CD1c-positive myeloid dendritic cell (primary cell): ENCODE measurements at regions not wholly inside any gene's neighbourhood (a gene's known extent, or its start where the extent isn't known, plus 50 kb on each side); places are given as distances from the start of the nearest gene placed in this dataset.

Experiments used
- DNase-seq: peaks from one replicate; pipeline ENCODE4 v3.0.0-alpha.2; 2016; ENCODE audit errors: extremely low spot score

- DNase-seq = no peak
These were observed 279.3 kb upstream of the THBS1 start for GRCh38 chr15:39301589-39301999.

GRCh38 chr15:39302936-39303335 is 277.9 kb upstream of the THBS1 start:
- no peak for DNase-seq

GRCh38 chr15:39304201-39304841 is 276.6 kb upstream of the THBS1 start:
- DNase-seq = no peak

- DNase-seq = no peak
These were observed 275.7 kb upstream of the THBS1 start for GRCh38 chr15:39304931-39305728.

GRCh38 chr15:39310633-39311032 is 270.2 kb upstream of the THBS1 start:
- DNase-seq = no peak

GRCh38 chr15:39312984-39313383 is 267.9 kb upstream of the THBS1 start:
- DNase-seq = peak; percentile 72

GRCh38 chr15:39313467-39313866 is 267.4 kb upstream of the THBS1 start:
- DNase-seq = no peak

- no peak for DNase-seq
These were observed 267.0 kb upstream of the THBS1 start for GRCh38 chr15:39313881-39314280.

- DNase-seq = no peak
These were observed 265.6 kb upstream of the THBS1 start for GRCh38 chr15:39315206-39315850.

- DNase-seq = no peak
These were observed 263.7 kb upstream of the THBS1 start for GRCh38 chr15:39317225-39317624.

GRCh38 chr15:39318231-39318630 is 262.6 kb upstream of the THBS1 start:
- no peak for DNase-seq

- no peak for DNase-seq
These were observed 260.5 kb upstream of the THBS1 start for GRCh38 chr15:39320355-39320754.

GRCh38 chr15:39320886-39321285 is 260.0 kb upstream of the THBS1 start:
- no peak for DNase-seq

GRCh38 chr15:39321977-39322376 is 258.9 kb upstream of the THBS1 start:
- no peak for DNase-seq

- no peak for DNase-seq
These were observed 257.7 kb upstream of the THBS1 start for GRCh38 chr15:39323157-39323556.

- DNase-seq = no peak
These were observed 257.2 kb upstream of the THBS1 start for GRCh38 chr15:39323706-39324105.

GRCh38 chr15:39326306-39326975 is 254.4 kb upstream of the THBS1 start:
- peak; percentile 25 for DNase-seq

- DNase-seq = peak; percentile 81
These were observed 253.7 kb upstream of the THBS1 start for GRCh38 chr15:39327005-39327730.

- DNase-seq = no peak
These were observed 250.8 kb upstream of the THBS1 start for GRCh38 chr15:39330061-39330460.

GRCh38 chr15:39331584-39331983 is 249.3 kb upstream of the THBS1 start:
- DNase-seq = no peak

GRCh38 chr15:39332846-39333245 is 248.0 kb upstream of the THBS1 start:
- no peak for DNase-seq

GRCh38 chr15:39333393-39333792 is 247.5 kb upstream of the THBS1 start:
- no peak for DNase-seq
